ENCODE measurements at regions not wholly inside any gene's neighbourhood (a gene's known extent, or its start where the extent isn't known, plus 50 kb on each side); places are given as distances from the start of the nearest gene placed in this dataset.

GRCh38 chr7:32163896-32164295 is 93.7 kb upstream of the PDE1C start:
- TF ChIP-seq POLR2A (IDR thresholded peaks at IDR 0.05): no peak
- intact Hi-C loops (cut with DNase I; ENCODE audit: low total_unique reads): loop anchor here (10.0 kb wide), 1 partner anchor 419 kb away; no protein-coding TSS in a partner anchor
- DNase-seq (ENCODE audit: low spot score in 2 of 2): no peak
- no peak overlapping the region for H3K4me3 ChIP-seq (ENCODE audit: low read depth, poor library complexity, severe bottlenecking)

GRCh38 chr7:32163141-32163806 is 93.1 kb upstream of the PDE1C start:
- intact Hi-C loops (cut with DNase I; ENCODE audit: low total_unique reads): loop anchor here (10.0 kb wide), 1 partner anchor 418 kb away; no protein-coding TSS in a partner anchor

GRCh38 chr7:32161708-32162107 is 91.5 kb upstream of the PDE1C start:
- 70 to 81% methylated on average over 2 of the region's 2 CpGs for WGBS, 2 donors
- intact Hi-C loops (cut with DNase I; ENCODE audit: low total_unique reads): loop anchor here (10.0 kb wide), 1 partner anchor 417 kb away; no protein-coding TSS in a partner anchor
- H3K4me3 ChIP-seq (ENCODE audit: low read depth, poor library complexity, severe bottlenecking): no peak overlapping the region
- DNase-seq (ENCODE audit: low spot score in 2 of 2): no peak
- TF ChIP-seq, protein P1, sequence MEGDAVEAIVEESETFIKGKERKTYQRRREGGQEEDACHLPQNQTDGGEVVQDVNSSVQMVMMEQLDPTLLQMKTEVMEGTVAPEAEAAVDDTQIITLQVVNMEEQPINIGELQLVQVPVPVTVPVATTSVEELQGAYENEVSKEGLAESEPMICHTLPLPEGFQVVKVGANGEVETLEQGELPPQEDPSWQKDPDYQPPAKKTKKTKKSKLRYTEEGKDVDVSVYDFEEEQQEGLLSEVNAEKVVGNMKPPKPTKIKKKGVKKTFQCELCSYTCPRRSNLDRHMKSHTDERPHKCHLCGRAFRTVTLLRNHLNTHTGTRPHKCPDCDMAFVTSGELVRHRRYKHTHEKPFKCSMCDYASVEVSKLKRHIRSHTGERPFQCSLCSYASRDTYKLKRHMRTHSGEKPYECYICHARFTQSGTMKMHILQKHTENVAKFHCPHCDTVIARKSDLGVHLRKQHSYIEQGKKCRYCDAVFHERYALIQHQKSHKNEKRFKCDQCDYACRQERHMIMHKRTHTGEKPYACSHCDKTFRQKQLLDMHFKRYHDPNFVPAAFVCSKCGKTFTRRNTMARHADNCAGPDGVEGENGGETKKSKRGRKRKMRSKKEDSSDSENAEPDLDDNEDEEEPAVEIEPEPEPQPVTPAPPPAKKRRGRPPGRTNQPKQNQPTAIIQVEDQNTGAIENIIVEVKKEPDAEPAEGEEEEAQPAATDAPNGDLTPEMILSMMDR (IDR thresholded peaks at IDR 0.05): no peak
- TF ChIP-seq POLR2A (IDR thresholded peaks at IDR 0.05): no peak

More at GRCh38 chr7:32163141-32163806, 93.1 kb upstream of the PDE1C start:
- WGBS, 2 donors: 20 to 22% methylated on average over 7 of the region's 7 CpGs
- DNase-seq (ENCODE audit: low spot score in 2 of 2): peak in 1 of 2 donors; percentile 52
- TF ChIP-seq, protein P1 (IDR thresholded peaks at IDR 0.05): no peak
- TF ChIP-seq POLR2A (IDR thresholded peaks at IDR 0.05): no peak
- no peak overlapping the region for H3K4me3 ChIP-seq (ENCODE audit: low read depth, poor library complexity, severe bottlenecking)

DNA sequence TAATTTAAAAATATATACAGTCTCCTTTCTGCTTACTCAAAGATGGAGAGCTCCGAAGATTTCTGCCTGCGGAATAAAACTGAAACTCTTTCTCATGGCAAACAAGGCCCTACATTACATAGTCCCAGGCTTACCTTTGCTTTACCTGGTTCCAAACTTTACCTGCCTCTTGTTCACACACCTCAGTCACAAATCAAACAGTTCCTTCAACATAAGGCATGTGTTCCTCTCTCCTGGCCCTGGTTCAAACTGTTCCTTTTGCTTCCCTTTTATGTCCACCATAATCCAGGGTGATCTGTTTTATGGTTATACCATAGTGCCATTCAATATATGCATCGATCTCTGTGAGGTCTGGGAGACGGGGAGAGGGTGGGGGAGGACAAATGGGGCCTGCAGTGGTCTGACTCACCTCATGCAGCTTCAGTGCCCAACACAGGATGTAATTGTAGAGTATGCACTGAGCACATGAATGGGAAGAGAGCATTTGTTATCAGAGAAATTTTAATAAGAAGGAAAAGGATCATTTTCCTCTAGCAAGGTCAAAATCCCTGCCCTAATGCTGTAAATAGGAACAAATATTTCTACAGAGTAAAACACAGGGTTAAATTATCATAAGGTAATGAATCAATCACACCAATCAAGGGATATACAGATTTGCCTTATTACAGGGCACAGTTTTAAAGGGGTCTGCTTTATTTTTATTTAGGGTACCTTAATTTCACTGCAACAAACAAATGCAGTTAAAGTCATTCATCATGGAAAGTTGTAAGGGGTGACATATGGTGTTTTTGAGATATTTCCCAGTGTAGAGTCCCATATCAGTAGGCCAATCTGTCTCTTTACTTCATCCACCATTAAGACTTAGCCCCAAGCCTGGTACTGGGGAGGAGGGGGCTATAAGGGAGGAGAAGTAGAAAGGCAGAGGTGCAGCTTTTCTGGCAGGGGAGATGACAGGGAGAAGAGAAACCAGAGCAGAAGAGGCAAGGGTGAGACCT is 88.8 kb upstream of the PDE1C start:
- H3K4me3 ChIP-seq (ENCODE audit: low read depth, poor library complexity, severe bottlenecking): no peak overlapping the region
- TF ChIP-seq, protein P1 (IDR thresholded peaks at IDR 0.05): no peak
- no peak for TF ChIP-seq POLR2A (IDR thresholded peaks at IDR 0.05)
- no peak for DNase-seq (ENCODE audit: low spot score in 2 of 2)
- WGBS, 2 donors: 80 to 84% methylated on average over 4 of the region's 4 CpGs
- intact Hi-C loops (cut with DNase I; ENCODE audit: low total_unique reads): no loop called here

DNA sequence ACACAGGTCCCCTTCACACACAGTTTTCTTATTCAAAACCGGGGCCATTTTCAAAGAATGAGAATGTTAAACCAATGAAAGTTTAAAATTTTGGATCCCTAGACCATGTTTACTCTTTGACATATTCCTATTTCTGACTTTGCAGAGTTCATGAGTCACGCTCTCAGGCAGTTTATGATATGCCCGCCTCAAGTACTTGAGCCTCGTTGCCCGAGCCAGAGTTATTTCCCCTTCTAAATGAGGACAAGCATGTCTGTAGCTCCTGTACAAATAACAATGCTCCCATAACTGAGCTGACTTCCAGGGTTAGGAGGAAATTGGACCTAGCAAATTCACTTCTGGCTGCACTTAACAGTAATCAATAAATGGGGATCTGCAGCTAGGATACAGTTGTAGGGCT is 87.9 kb upstream of the PDE1C start:
- WGBS, 2 donors: 80 to 83% methylated on average over 5 of the region's 5 CpGs
- TF ChIP-seq POLR2A (IDR thresholded peaks at IDR 0.05): no peak
- TF ChIP-seq, protein P1 (IDR thresholded peaks at IDR 0.05): no peak
- intact Hi-C loops (cut with DNase I; ENCODE audit: low total_unique reads): no loop called here
- no peak for DNase-seq (ENCODE audit: low spot score in 2 of 2)
- H3K4me3 ChIP-seq (ENCODE audit: low read depth, poor library complexity, severe bottlenecking): no peak overlapping the region

DNA sequence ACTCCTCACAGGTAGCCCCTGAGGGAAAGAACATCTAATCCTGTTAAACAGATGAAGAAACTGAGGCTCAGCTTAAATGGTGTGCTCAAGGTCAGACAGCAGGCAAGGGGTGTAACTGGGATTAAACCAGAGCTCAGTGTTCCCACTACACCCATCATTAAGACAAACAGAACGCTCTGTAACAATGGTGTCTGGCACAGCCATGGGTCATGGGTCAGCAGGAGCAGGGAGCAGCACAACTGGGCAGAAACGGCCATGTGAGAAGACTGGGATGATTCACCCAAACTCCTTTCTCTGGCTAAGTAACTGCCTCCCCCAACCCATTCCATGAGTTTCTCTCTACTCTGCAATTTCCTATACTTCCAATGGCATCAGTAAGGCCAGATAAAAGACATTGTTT is 85.5 kb upstream of the PDE1C start:
- intact Hi-C loops (cut with DNase I; ENCODE audit: low total_unique reads): no loop called here
- TF ChIP-seq POLR2A (IDR thresholded peaks at IDR 0.05): no peak
- TF ChIP-seq, protein P1 (IDR thresholded peaks at IDR 0.05): no peak
- WGBS, 2 donors: 34 to 63% methylated on average over 2 of the region's 2 CpGs
- no peak overlapping the region for H3K4me3 ChIP-seq (ENCODE audit: low read depth, poor library complexity, severe bottlenecking)
- no peak for DNase-seq (ENCODE audit: low spot score in 2 of 2)

All from lower leg skin (tissue), 4 donors.